ENCODE measurements at regions not wholly inside any gene's neighbourhood (a gene's known extent, or its start where the extent isn't known, plus 50 kb on each side); places are given as distances from the start of the nearest gene placed in this dataset.

DNA sequence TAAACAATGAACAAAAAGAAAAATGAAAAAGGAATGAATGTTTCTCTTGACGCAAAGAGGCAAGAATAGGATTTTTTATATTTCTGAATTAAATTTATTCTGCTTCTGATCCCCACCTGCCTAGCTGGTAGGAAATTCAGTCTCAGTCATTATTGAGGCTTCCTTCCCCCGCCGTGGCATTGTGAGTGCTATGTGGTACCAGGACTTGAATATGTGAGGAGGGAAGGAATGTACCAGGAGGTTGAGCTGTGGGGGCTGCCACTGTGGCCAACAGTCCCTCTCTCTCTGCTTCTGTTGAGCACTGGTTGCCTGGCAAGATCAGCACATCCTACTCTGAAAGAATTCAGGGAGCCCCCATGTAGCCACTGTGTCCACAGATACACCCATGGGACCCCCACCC, 368.1 kb upstream of the JARID2 start (continued):
- TF ChIP-seq CBX1 (IDR thresholded peaks at IDR 0.05; ENCODE audit: low read depth), result no peak
- TF ChIP-seq, protein P1, sequence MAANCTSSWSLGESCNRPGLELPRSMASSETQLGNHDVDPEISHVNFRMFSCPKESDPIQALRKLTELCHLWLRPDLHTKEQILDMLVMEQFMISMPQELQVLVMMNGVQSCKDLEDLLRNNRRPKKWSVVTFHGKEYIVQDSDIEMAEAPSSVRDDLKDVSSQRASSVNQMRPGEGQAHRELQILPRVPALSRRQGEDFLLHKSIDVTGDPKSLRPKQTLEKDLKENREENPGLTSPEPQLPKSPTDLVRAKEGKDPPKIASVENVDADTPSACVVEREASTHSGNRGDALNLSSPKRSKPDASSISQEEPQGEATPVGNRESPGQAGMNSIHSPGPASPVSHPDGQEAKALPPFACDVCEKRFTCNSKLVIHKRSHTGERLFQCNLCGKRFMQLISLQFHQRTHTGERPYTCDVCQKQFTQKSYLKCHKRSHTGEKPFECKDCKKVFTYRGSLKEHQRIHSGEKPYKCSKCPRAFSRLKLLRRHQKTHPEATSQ (CRISPR knock-in tag; IDR thresholded peaks at IDR 0.05; ENCODE audit: borderline replicate concordance), result no peak
- TF ChIP-seq, protein P2, sequence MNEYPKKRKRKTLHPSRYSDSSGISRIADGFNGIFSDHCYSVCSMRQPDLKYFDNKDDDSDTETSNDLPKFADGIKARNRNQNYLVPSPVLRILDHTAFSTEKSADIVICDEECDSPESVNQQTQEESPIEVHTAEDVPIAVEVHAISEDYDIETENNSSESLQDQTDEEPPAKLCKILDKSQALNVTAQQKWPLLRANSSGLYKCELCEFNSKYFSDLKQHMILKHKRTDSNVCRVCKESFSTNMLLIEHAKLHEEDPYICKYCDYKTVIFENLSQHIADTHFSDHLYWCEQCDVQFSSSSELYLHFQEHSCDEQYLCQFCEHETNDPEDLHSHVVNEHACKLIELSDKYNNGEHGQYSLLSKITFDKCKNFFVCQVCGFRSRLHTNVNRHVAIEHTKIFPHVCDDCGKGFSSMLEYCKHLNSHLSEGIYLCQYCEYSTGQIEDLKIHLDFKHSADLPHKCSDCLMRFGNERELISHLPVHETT (CRISPR knock-in tag; conservative IDR thresholded peaks at IDR 0.05), result no peak
- no peak for TF ChIP-seq ZNF556 (CRISPR knock-in tag; IDR thresholded peaks at IDR 0.05; ENCODE audit: borderline replicate concordance)
- TF ChIP-seq ZNF75D (CRISPR knock-in tag; IDR thresholded peaks at IDR 0.05; ENCODE audit: borderline replicate concordance), result no peak

DNA sequence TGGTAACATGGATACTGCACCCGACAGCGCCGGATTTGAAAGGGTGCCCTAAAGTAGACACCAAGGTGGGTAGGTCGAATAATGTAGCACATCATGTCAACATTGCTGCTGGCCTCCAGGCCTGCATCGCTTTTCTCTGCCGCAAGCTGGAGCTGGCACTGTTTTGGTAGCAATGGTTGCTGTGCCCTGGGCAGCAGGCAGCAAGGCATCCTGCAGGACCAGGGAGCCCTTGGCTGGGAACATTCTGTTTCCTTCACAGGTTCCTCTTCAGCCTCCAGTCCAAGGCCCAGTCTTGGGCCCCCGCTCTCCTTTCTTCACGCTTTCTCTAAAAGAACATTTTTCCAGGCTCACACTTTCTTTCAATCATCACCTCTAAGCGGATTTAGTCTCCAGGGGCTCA, 365.8 kb upstream of the JARID2 start:
- BruUV-seq (replicated peaks), result no TSS peak
- Histone ChIP-seq H3K9me3 (ENCODE audit: low read length) (no peaks in the 10 kb centered on the region), H3K27ac (ENCODE audit: extremely low read length, insufficient read depth, low read length) (no peak overlapping the region), H3K27me3 (ENCODE audit: control insufficient read depth in 1 of 2, insufficient read depth in 2 of 2, low read length in 2 of 2) (no peaks in the 10 kb centered on the region), H3K79me2 (ENCODE audit: insufficient read depth, low read length) (no peaks in the 10 kb centered on the region), H4K20me1 (ENCODE audit: insufficient read depth, low read length) (no peaks in the 10 kb centered on the region), H3K36me3 (replicated peaks in 1 of 2; ENCODE audit: control insufficient read depth in 1 of 2, insufficient read depth in 2 of 2, low read length in 2 of 2) (no peaks in the 10 kb centered on the region), H3K4me2 (ENCODE audit: low read depth, low read length) (no peak overlapping the region), H3K4me3 (replicated peaks in 1 of 3; ENCODE audit: insufficient read depth in 1 of 3, low read depth in 2 of 3, low read length in 3 of 3) (no peak overlapping the region), H2AFZ (ENCODE audit: low read length) (no peak overlapping the region), H3K9ac (ENCODE audit: insufficient read depth, low read depth, low read length) (no peak overlapping the region), H3K4me1 (ENCODE audit: insufficient read depth, low read length) (no peaks in the 10 kb centered on the region)
- FAIRE-seq (no peak), DNase-seq (ENCODE audit: low spot score) (no peak), ATAC-seq (no peak)
- 52% methylated on average over 7 of the region's 9 CpGs for WGBS (ENCODE audit: low lambda C conversion rate)
- ChIA-PET CTCF (ENCODE audit: low intra/inter-chr PET ratio, low total read pairs) (no interaction called here), POLR2A (no interaction called here)
- in situ Hi-C loops (cut with HindIII; ENCODE audit: extremely low pct_ligation_motif_present, low pct_unique_long_range_greater_than_20kb) (no loop called here), intact Hi-C loops (cut with micrococcal nuclease; ENCODE audit: unreplicated experiment) (no loop called here)
- TF ChIP-seq ZNF543 (CRISPR knock-in tag; IDR thresholded peaks at IDR 0.05) (no peak), ZBTB7A (CRISPR knock-in tag; IDR thresholded peaks at IDR 0.05) (no peak), ZNF547 (CRISPR knock-in tag; IDR thresholded peaks at IDR 0.05) (no peak), FOSL2 (CRISPR knock-in tag; IDR thresholded peaks at IDR 0.05) (no peak), ATF7 (IDR thresholded peaks at IDR 0.05) (no peak), ATF7 (CRISPR knock-in tag; IDR thresholded peaks at IDR 0.05) (no peak), HNRNPL (IDR thresholded peaks at IDR 0.05; ENCODE audit: low read depth, low read length) (no peak)
- TF ChIP-seq, protein P3, sequence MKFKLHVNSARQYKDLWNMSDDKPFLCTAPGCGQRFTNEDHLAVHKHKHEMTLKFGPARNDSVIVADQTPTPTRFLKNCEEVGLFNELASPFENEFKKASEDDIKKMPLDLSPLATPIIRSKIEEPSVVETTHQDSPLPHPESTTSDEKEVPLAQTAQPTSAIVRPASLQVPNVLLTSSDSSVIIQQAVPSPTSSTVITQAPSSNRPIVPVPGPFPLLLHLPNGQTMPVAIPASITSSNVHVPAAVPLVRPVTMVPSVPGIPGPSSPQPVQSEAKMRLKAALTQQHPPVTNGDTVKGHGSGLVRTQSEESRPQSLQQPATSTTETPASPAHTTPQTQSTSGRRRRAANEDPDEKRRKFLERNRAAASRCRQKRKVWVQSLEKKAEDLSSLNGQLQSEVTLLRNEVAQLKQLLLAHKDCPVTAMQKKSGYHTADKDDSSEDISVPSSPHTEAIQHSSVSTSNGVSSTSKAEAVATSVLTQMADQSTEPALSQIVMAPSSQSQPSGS (CRISPR knock-in tag; IDR thresholded peaks at IDR 0.05), result no peak
- TF ChIP-seq, protein P4, sequence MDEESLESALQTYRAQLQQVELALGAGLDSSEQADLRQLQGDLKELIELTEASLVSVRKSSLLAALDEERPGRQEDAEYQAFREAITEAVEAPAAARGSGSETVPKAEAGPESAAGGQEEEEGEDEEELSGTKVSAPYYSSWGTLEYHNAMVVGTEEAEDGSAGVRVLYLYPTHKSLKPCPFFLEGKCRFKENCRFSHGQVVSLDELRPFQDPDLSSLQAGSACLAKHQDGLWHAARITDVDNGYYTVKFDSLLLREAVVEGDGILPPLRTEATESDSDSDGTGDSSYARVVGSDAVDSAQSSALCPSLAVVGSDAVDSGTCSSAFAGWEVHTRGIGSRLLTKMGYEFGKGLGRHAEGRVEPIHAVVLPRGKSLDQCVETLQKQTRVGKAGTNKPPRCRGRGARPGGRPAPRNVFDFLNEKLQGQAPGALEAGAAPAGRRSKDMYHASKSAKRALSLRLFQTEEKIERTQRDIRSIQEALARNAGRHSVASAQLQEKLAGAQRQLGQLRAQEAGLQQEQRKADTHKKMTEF (CRISPR knock-in tag; IDR thresholded peaks at IDR 0.05), result no peak
- TF ChIP-seq, protein P5, sequence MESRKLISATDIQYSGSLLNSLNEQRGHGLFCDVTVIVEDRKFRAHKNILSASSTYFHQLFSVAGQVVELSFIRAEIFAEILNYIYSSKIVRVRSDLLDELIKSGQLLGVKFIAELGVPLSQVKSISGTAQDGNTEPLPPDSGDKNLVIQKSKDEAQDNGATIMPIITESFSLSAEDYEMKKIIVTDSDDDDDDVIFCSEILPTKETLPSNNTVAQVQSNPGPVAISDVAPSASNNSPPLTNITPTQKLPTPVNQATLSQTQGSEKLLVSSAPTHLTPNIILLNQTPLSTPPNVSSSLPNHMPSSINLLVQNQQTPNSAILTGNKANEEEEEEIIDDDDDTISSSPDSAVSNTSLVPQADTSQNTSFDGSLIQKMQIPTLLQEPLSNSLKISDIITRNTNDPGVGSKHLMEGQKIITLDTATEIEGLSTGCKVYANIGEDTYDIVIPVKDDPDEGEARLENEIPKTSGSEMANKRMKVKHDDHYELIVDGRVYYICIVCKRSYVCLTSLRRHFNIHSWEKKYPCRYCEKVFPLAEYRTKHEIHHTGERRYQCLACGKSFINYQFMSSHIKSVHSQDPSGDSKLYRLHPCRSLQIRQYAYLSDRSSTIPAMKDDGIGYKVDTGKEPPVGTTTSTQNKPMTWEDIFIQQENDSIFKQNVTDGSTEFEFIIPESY (CRISPR knock-in tag; IDR thresholded peaks at IDR 0.05), result no peak

Measured in HepG2 (cell line).